ENCODE measurements at regions not wholly inside any gene's neighbourhood (a gene's known extent, or its start where the extent isn't known, plus 50 kb on each side); places are given as distances from the start of the nearest gene placed in this dataset.

DNA sequence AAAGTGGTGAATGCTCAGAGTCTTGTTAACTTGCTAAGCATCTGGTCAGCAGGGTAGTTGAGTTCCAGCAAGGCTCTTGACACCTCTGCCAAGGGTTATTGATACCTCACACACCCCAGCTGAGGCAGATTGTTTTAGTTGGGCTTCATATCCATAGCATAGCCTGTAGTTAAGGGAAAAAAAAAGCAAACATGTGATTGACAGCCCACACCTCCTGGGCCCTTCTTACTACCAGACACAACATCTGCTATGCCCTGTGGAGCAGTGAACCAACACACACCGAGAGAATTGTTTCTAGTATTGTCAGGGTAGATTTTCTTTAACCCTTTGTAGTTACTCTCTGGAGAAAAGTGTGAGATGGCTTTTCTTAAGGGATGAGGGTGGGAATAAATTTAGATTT lies 697.0 kb upstream of the POU3F2 start:
- Histone ChIP-seq H3K9me3 (replicated peaks in 1 of 3) (no peaks in the 10 kb centered on the region), H3K27me3 (no peaks in the 10 kb centered on the region), H3K27ac (no peak overlapping the region), H3K4me1 (replicated peaks in 1 of 2) (no peaks in the 10 kb centered on the region), H3K36me3 (replicated peaks in 1 of 2) (no peaks in the 10 kb centered on the region), H3K4me3 (no peak overlapping the region)
- WGBS, 4 donors: 0 to 8% (median 2%) methylated on average over 1 of the region's 1 CpG
- DNase-seq: no peak
- TF ChIP-seq, protein P1, sequence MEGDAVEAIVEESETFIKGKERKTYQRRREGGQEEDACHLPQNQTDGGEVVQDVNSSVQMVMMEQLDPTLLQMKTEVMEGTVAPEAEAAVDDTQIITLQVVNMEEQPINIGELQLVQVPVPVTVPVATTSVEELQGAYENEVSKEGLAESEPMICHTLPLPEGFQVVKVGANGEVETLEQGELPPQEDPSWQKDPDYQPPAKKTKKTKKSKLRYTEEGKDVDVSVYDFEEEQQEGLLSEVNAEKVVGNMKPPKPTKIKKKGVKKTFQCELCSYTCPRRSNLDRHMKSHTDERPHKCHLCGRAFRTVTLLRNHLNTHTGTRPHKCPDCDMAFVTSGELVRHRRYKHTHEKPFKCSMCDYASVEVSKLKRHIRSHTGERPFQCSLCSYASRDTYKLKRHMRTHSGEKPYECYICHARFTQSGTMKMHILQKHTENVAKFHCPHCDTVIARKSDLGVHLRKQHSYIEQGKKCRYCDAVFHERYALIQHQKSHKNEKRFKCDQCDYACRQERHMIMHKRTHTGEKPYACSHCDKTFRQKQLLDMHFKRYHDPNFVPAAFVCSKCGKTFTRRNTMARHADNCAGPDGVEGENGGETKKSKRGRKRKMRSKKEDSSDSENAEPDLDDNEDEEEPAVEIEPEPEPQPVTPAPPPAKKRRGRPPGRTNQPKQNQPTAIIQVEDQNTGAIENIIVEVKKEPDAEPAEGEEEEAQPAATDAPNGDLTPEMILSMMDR (IDR thresholded peaks at IDR 0.05): no peak
- no peak for TF ChIP-seq POLR2A (IDR thresholded peaks at IDR 0.05)
- intact Hi-C loops (cut with DNase I): no loop called here

DNA sequence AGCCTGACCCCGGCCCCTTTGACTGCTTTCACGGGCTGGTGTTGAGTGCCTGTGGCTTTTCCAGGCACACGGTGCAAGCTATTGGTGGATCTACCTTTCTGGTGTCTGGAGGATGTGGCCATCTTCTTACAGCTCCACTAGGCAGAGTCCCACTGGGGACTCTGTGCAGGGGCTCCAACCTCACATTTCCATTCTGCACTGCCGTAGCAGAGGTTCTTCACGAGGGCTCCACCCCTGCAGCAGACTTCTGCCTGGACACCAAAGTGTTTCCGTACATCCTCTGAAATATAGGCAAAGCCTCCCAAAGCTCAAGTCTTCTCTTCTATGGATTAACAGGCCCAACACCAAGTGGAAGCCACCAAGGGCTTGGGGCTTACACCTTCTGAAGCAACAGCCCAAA lies 691.5 kb upstream of the POU3F2 start:
- H3K27me3 ChIP-seq: no peaks in the 10 kb centered on the region
- H3K9me3 ChIP-seq (replicated peaks in 1 of 3): no peaks in the 10 kb centered on the region
- H3K27ac ChIP-seq: no peak overlapping the region
- intact Hi-C loops (cut with DNase I): no loop called here
- no peaks in the 10 kb centered on the region for H3K4me1 ChIP-seq (replicated peaks in 1 of 2)
- no peaks in the 10 kb centered on the region for H3K36me3 ChIP-seq (replicated peaks in 1 of 2)
- TF ChIP-seq, protein P1 (IDR thresholded peaks at IDR 0.05): no peak
- TF ChIP-seq POLR2A (IDR thresholded peaks at IDR 0.05): no peak
- WGBS, 4 donors: 88 to 93% (median 92%) methylated on average over 5 to 6 of the region's 6 CpGs
- H3K4me3 ChIP-seq: no peak overlapping the region
- DNase-seq: no peak

DNA sequence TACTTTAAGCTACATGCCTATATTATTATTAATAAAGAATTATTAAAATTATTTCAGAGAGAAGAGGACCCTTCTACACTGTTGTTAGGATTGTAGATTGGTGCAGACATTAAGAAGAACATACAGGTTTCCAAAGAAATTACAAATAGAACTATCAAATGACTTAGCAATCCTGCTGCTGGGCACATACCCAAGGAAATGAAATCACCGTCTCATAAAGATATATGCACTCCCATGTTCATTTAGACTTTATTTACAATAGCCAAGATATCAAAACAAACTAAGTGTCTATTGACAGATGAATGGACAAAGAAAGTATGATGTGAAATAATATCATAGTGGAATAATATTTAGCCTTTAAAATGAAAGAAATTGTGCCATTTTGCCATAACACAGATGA lies 687.7 kb upstream of the POU3F2 start:
- H3K27me3 ChIP-seq: no peaks in the 10 kb centered on the region
- intact Hi-C loops (cut with DNase I): no loop called here
- H3K27ac ChIP-seq: no peak overlapping the region
- TF ChIP-seq, protein P1 (IDR thresholded peaks at IDR 0.05): no peak
- no peak for TF ChIP-seq POLR2A (IDR thresholded peaks at IDR 0.05)
- H3K4me1 ChIP-seq (replicated peaks in 1 of 2): no peaks in the 10 kb centered on the region
- H3K36me3 ChIP-seq (replicated peaks in 1 of 2): no peaks in the 10 kb centered on the region
- H3K9me3 ChIP-seq (replicated peaks in 1 of 3): no peaks in the 10 kb centered on the region
- WGBS, 4 donors: 45 to 78% (median 66%) methylated on average over 1 of the region's 1 CpG
- DNase-seq: no peak
- H3K4me3 ChIP-seq: no peak overlapping the region

DNA sequence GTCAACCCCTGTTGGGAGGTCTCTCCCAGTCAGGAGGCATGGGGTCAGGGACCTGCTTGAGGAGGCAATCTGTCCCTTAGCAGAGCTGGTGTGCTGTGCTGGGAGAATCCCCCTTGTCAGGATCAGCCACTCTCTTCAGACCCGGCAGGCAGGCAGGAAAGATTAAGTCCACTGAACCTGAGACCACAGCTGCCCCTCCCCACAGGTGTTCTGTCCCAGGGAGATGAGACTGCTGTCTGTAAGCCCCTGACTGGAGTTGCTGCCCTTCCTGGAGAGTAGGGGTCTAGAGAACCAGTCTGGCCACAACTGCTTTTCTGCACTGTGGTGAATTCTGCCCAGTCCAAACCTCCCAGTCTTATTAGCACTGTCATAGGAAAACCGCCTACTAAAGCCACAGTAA lies 677.8 kb upstream of the POU3F2 start:
- H3K27me3 ChIP-seq: no peaks in the 10 kb centered on the region
- intact Hi-C loops (cut with DNase I): no loop called here
- no peak overlapping the region for H3K4me3 ChIP-seq
- H3K36me3 ChIP-seq (replicated peaks in 1 of 2): no peaks in the 10 kb centered on the region
- no peak for DNase-seq
- TF ChIP-seq, protein P1 (IDR thresholded peaks at IDR 0.05): no peak
- TF ChIP-seq POLR2A (IDR thresholded peaks at IDR 0.05): no peak
- no peak overlapping the region for H3K27ac ChIP-seq
- no peaks in the 10 kb centered on the region for H3K4me1 ChIP-seq (replicated peaks in 1 of 2)
- 55 to 68% (median 60%) methylated on average over 2 of the region's 2 CpGs for WGBS, 4 donors
- no peaks in the 10 kb centered on the region for H3K9me3 ChIP-seq (replicated peaks in 1 of 3)
